ENCODE measurements at regions not wholly inside any gene's neighbourhood (a gene's known extent, or its start where the extent isn't known, plus 50 kb on each side); places are given as distances from the start of the nearest gene placed in this dataset.
A peak's percentile ranks its signal among the peaks of the same experiment; 100 is the strongest.

DNA sequence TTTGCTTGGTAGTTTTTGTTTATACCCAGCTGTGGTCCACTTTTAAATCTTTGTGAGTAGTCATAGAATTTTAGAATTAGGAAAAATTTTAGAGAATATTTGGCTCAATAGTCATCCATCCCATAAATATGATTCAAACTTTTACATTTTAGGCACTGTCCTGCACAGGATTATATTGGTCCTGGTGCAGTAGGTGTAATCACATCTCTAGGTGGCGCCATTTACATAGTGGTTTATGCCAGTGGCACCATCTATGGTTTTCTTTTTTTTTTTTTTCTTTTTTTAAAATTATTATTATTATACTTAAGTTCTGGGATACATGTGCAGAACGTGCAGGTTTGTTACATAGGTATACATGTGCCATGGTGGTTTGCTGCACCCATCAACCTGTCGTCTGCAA, 260.7 kb upstream of the KCNN2 start:
- ChIA-PET POLR2A (interaction anchor here (0.5 kb wide), 1 partner anchor 9 kb away, joined by 3 read pairs; no protein-coding TSS in a partner anchor), CTCF (interaction anchor here (0.6 to 1.2 kb wide), 12 partner anchors 18 to 968 kb away, joined by 3 to 5 read pairs (median 3); no protein-coding TSS in a partner anchor)
- TF ChIP-seq, protein P1, sequence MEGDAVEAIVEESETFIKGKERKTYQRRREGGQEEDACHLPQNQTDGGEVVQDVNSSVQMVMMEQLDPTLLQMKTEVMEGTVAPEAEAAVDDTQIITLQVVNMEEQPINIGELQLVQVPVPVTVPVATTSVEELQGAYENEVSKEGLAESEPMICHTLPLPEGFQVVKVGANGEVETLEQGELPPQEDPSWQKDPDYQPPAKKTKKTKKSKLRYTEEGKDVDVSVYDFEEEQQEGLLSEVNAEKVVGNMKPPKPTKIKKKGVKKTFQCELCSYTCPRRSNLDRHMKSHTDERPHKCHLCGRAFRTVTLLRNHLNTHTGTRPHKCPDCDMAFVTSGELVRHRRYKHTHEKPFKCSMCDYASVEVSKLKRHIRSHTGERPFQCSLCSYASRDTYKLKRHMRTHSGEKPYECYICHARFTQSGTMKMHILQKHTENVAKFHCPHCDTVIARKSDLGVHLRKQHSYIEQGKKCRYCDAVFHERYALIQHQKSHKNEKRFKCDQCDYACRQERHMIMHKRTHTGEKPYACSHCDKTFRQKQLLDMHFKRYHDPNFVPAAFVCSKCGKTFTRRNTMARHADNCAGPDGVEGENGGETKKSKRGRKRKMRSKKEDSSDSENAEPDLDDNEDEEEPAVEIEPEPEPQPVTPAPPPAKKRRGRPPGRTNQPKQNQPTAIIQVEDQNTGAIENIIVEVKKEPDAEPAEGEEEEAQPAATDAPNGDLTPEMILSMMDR (IDR thresholded peaks at IDR 0.05; ENCODE audit: unreplicated experiment), result peak; percentile 52
- H3K36me3 Mint-ChIP-seq (ENCODE audit: insufficient read depth, unreplicated experiment), result no peaks in the 10 kb centered on the region
- intact Hi-C loops (cut with micrococcal nuclease), result loop anchor here (1.0 to 5.0 kb wide), 6 partner anchors 121 to 968 kb away; no protein-coding TSS in a partner anchor
- peaks cover 60% of the 10 kb centered on the region for H3K27me3 Mint-ChIP-seq (ENCODE audit: insufficient read depth, unreplicated experiment)
- H3K4me1 Mint-ChIP-seq (ENCODE audit: insufficient read depth, unreplicated experiment), result no peaks in the 10 kb centered on the region
- no TSS peak for BruUV-seq (replicated peaks)
- no peak overlapping the region for H3K4me3 Mint-ChIP-seq (ENCODE audit: unreplicated experiment)
- no peak overlapping the region for H3K27ac Mint-ChIP-seq (ENCODE audit: low read depth, unreplicated experiment)
- peak; percentile 54 for DNase-seq (ENCODE audit: unreplicated experiment)
- H3K9me3 Mint-ChIP-seq (ENCODE audit: unreplicated experiment), result no peaks in the 10 kb centered on the region

DNA sequence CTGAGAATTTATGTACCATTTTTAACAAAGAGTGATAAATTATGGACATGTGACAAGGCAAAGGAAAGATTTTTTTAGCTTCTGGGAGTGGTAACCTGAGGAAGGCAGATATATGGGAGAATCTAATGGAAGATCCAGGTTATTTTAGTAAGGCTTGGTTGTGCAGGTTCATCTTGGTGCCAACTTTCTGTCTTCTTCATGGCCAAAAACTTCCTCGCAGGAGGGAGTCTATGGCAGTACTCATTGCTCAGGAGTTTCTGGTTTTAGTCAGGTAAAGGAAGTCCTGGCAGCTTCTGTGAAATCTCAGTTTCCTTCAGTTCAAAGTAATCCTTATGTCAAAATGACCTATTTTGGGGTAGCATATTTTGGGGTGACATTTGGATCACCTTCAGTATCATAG, 248.3 kb upstream of the KCNN2 start:
- H3K9me3 Mint-ChIP-seq (ENCODE audit: unreplicated experiment), result no peaks in the 10 kb centered on the region
- H3K4me3 Mint-ChIP-seq (ENCODE audit: unreplicated experiment), result no peak overlapping the region
- DNase-seq (ENCODE audit: unreplicated experiment), result no peak
- H3K27me3 Mint-ChIP-seq (ENCODE audit: insufficient read depth, unreplicated experiment), result peaks cover 11% of the 10 kb centered on the region
- intact Hi-C loops (cut with micrococcal nuclease), result no loop called here
- H3K36me3 Mint-ChIP-seq (ENCODE audit: insufficient read depth, unreplicated experiment), result no peaks in the 10 kb centered on the region
- CTCF ChIA-PET, result interaction anchor here (0.9 kb wide), 1 partner anchor 10 kb away, joined by 3 read pairs; no protein-coding TSS in a partner anchor
- no peak overlapping the region for H3K27ac Mint-ChIP-seq (ENCODE audit: low read depth, unreplicated experiment)
- no peaks in the 10 kb centered on the region for H3K4me1 Mint-ChIP-seq (ENCODE audit: insufficient read depth, unreplicated experiment)
- TF ChIP-seq, protein P1 (IDR thresholded peaks at IDR 0.05; ENCODE audit: unreplicated experiment), result no peak
- POLR2A ChIA-PET, result no interaction called here
- BruUV-seq (replicated peaks), result no TSS peak

DNA sequence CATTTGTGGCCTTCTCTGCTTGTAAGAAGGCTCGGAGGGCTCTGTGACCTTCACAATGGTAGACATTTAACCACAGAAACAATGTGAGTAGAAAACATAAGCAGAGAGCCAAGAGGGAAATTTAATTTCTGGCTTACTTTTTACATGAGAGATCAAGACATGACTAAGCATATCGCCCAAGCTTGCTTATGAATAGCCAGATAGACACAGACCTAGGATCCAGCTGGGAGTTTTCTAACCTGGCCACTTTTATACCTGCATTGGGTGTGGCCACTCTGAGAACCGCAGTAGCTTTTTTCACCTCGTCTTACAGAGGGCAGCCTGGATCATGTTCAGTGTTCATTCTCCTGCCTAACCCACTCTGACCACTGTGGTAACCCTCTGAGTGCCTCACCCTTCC, 244.9 kb upstream of the KCNN2 start:
- DNase-seq (ENCODE audit: unreplicated experiment), result no peak
- intact Hi-C loops (cut with micrococcal nuclease), result no loop called here
- ChIA-PET POLR2A (no interaction called here), CTCF (interaction anchor here (0.6 to 1.8 kb wide), 3 partner anchors 14 to 48 kb away, joined by 3 to 6 read pairs (median 4); no protein-coding TSS in a partner anchor)
- TF ChIP-seq, protein P1 (IDR thresholded peaks at IDR 0.05; ENCODE audit: unreplicated experiment), result no peak
- Mint-ChIP-seq H3K27me3 (ENCODE audit: insufficient read depth, unreplicated experiment) (peaks cover 11% of the 10 kb centered on the region), H3K27ac (ENCODE audit: low read depth, unreplicated experiment) (no peak overlapping the region), H3K9me3 (ENCODE audit: unreplicated experiment) (no peaks in the 10 kb centered on the region), H3K4me1 (ENCODE audit: insufficient read depth, unreplicated experiment) (no peaks in the 10 kb centered on the region), H3K36me3 (ENCODE audit: insufficient read depth, unreplicated experiment) (no peaks in the 10 kb centered on the region), H3K4me3 (ENCODE audit: unreplicated experiment) (no peak overlapping the region)
- no TSS peak for BruUV-seq (replicated peaks)

DNA sequence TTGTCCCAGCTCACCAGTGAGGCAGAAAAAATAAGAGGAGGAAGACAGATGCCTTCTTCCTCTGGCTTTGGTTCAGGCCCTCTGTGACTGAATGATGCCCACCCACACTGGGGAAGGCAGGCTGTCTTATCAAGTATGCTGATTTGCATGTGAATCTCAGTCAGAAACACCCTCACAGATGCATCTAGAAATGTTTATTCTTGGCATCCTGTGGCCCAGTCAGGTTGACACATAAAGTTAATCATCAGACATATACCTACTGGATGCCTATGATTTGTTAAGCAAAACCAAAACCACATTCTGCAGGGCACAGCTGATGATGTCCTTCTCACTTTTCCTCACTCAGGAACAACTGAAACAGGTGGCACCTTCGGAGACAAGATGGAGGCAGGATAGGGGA, 243.4 kb upstream of the KCNN2 start:
- no peak overlapping the region for H3K4me3 Mint-ChIP-seq (ENCODE audit: unreplicated experiment)
- no peaks in the 10 kb centered on the region for H3K4me1 Mint-ChIP-seq (ENCODE audit: insufficient read depth, unreplicated experiment)
- CTCF ChIA-PET, result interaction anchor here (0.5 to 1.8 kb wide), 3 partner anchors 13 to 347 kb away, joined by 3 to 6 read pairs (median 3); no protein-coding TSS in a partner anchor

More for the DNA sequence above, 243.4 kb upstream of the KCNN2 start:
- Mint-ChIP-seq H3K9me3 (ENCODE audit: unreplicated experiment) (no peaks in the 10 kb centered on the region), H3K27ac (ENCODE audit: low read depth, unreplicated experiment) (no peak overlapping the region), H3K36me3 (ENCODE audit: insufficient read depth, unreplicated experiment) (no peaks in the 10 kb centered on the region), H3K27me3 (ENCODE audit: insufficient read depth, unreplicated experiment) (peaks cover 11% of the 10 kb centered on the region)
- TF ChIP-seq, protein P1 (IDR thresholded peaks at IDR 0.05; ENCODE audit: unreplicated experiment), result no peak
- no TSS peak for BruUV-seq (replicated peaks)
- intact Hi-C loops (cut with micrococcal nuclease), result no loop called here
- no peak for DNase-seq (ENCODE audit: unreplicated experiment)
- POLR2A ChIA-PET, result no interaction called here
